ENCODE measurements at regions not wholly inside any gene's neighbourhood (a gene's known extent, or its start where the extent isn't known, plus 50 kb on each side); places are given as distances from the start of the nearest gene placed in this dataset.

DNA sequence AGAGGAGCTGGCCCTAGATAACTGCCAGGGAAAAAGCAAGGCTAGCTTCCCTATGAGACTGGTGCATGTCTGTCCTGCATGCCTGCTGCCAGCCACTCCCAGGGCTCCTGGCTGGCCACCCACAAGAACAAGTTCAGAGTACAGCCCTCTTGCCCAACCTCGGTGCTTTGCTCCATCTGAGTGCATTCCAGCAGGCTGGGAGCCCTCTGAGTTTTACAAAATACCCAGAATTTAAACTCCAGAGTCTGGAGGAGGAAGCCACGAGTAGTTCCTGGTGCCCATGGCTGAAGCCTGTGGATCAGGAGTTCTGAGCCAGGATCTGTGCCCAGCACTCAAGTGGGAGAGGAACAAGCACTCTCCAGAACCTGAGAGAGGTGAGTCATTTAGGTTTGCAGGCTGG is 111.6 kb downstream of the MAGEE2 start:
- intact Hi-C loops (cut with micrococcal nuclease) = no loop called here
- no peaks in the 10 kb centered on the region for H3K4me1 Mint-ChIP-seq
- Histone ChIP-seq H4K20me1 (ENCODE audit: control insufficient read depth, insufficient read depth, low read length, poor library complexity, severe bottlenecking) (no peaks in the 10 kb centered on the region), H3K4me2 (replicated peaks; ENCODE audit: low read depth, low read length, poor library complexity, severe bottlenecking) (no peak overlapping the region), H2AFZ (ENCODE audit: insufficient read depth, low read depth, low read length, poor library complexity, severe bottlenecking) (no peak overlapping the region), H3K9me3 (ENCODE audit: control extremely low read depth in 1 of 3, control insufficient read depth in 2 of 3, insufficient read depth in 1 of 3, low read length in 2 of 3) (no peaks in the 10 kb centered on the region), H3K27ac (ENCODE audit: low read length in 2 of 2) (no peak overlapping the region), H3K9ac (ENCODE audit: low read length) (no peak overlapping the region), H3K4me3 (ENCODE audit: control extremely low read depth in 1 of 5, extremely low read depth in 1 of 5, insufficient read depth in 1 of 5, low read depth in 2 of 5, low read length in 4 of 5) (no peak overlapping the region), H3K27me3 (replicated peaks in 1 of 4; ENCODE audit: control extremely low read depth in 1 of 4, control insufficient read depth in 3 of 4, insufficient read depth in 4 of 4, low read length in 3 of 4) (no peaks in the 10 kb centered on the region), H3K4me1 (ENCODE audit: control insufficient read depth in 2 of 2, insufficient read depth in 2 of 2, low read length in 2 of 2) (no peaks in the 10 kb centered on the region), H3K36me3 (replicated peaks in 1 of 2; ENCODE audit: control extremely low read depth in 1 of 2, control insufficient read depth in 1 of 2, extremely low read depth in 1 of 2, insufficient read depth in 2 of 2, low read length in 1 of 2) (no peaks in the 10 kb centered on the region), H3K79me2 (ENCODE audit: control insufficient read depth, insufficient read depth, low read length) (no peaks in the 10 kb centered on the region)
- H3K9me3 Mint-ChIP-seq (ENCODE audit: insufficient read depth) = no peaks in the 10 kb centered on the region
- ChIA-PET POLR2A (no interaction called here), CTCF (no interaction called here)
- WGBS (ENCODE audit: insufficient coverage) = 25% methylated on average over 1 of the region's 2 CpGs
- DNase-seq (no peak), ATAC-seq (ENCODE audit: low read depth) (no peak)
- H3K4me3 Mint-ChIP-seq = no peak overlapping the region
- no peaks in the 10 kb centered on the region for H3K27me3 Mint-ChIP-seq
- no peak for TF ChIP-seq EZH2 (IDR thresholded peaks at IDR 0.05; ENCODE audit: borderline replicate concordance, insufficient read depth, low read depth, low read length, poor library complexity, severe bottlenecking)
- TF ChIP-seq, protein P1, sequence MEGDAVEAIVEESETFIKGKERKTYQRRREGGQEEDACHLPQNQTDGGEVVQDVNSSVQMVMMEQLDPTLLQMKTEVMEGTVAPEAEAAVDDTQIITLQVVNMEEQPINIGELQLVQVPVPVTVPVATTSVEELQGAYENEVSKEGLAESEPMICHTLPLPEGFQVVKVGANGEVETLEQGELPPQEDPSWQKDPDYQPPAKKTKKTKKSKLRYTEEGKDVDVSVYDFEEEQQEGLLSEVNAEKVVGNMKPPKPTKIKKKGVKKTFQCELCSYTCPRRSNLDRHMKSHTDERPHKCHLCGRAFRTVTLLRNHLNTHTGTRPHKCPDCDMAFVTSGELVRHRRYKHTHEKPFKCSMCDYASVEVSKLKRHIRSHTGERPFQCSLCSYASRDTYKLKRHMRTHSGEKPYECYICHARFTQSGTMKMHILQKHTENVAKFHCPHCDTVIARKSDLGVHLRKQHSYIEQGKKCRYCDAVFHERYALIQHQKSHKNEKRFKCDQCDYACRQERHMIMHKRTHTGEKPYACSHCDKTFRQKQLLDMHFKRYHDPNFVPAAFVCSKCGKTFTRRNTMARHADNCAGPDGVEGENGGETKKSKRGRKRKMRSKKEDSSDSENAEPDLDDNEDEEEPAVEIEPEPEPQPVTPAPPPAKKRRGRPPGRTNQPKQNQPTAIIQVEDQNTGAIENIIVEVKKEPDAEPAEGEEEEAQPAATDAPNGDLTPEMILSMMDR (IDR thresholded peaks at IDR 0.05) = no peak
- H3K27ac Mint-ChIP-seq = no peak overlapping the region

DNA sequence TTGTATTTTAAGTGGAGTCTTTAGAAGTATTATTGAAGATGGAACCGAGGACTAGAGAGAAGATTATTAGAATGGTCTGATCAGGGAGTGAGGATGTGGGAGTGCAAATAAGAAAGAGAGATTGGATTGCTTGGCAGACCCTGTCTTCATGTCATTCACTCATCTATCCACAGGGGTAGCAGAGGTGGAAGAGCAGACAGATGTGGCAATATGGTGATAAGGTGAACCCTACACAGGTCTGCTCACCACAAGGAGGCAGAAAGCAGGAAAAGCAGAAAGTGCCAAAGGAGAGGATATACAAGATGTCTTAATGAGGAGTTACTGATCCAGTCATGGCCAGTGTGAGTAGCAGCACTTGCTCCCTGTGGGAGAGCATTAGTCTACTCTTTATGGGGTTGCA is 129.4 kb downstream of the MAGEE2 start:
- no peak overlapping the region for H3K4me3 ChIP-seq (ENCODE audit: control extremely low read depth in 1 of 5, extremely low read depth in 1 of 5, insufficient read depth in 1 of 5, low read depth in 2 of 5, low read length in 4 of 5)
- Mint-ChIP-seq H3K4me3 (no peak overlapping the region), H3K4me1 (no peaks in the 10 kb centered on the region), H3K27ac (no peak overlapping the region), H3K27me3 (no peaks in the 10 kb centered on the region), H3K9me3 (ENCODE audit: insufficient read depth) (peaks cover 3% of the 10 kb centered on the region)
- no peaks in the 10 kb centered on the region for H3K4me1 ChIP-seq (ENCODE audit: control insufficient read depth in 2 of 2, insufficient read depth in 2 of 2, low read length in 2 of 2)
- no peak for DNase-seq
- H3K79me2 ChIP-seq (ENCODE audit: control insufficient read depth, insufficient read depth, low read length) = no peaks in the 10 kb centered on the region
- TF ChIP-seq EZH2 (IDR thresholded peaks at IDR 0.05; ENCODE audit: borderline replicate concordance, insufficient read depth, low read depth, low read length, poor library complexity, severe bottlenecking) = no peak
- TF ChIP-seq, protein P1 (IDR thresholded peaks at IDR 0.05) = no peak
- H3K36me3 ChIP-seq (replicated peaks in 1 of 2; ENCODE audit: control extremely low read depth in 1 of 2, control insufficient read depth in 1 of 2, extremely low read depth in 1 of 2, insufficient read depth in 2 of 2, low read length in 1 of 2) = no peaks in the 10 kb centered on the region
- no peaks in the 10 kb centered on the region for H3K27me3 ChIP-seq (replicated peaks in 1 of 4; ENCODE audit: control extremely low read depth in 1 of 4, control insufficient read depth in 3 of 4, insufficient read depth in 4 of 4, low read length in 3 of 4)
- no CpG with 5 or more reads among the region's 1 CpG for WGBS (ENCODE audit: insufficient coverage)
- no peak for ATAC-seq (ENCODE audit: low read depth)
- no peak overlapping the region for H2AFZ ChIP-seq (ENCODE audit: insufficient read depth, low read depth, low read length, poor library complexity, severe bottlenecking)
- H3K4me2 ChIP-seq (replicated peaks; ENCODE audit: low read depth, low read length, poor library complexity, severe bottlenecking) = no peak overlapping the region
- ChIA-PET POLR2A (no interaction called here), CTCF (no interaction called here)
- H4K20me1 ChIP-seq (ENCODE audit: control insufficient read depth, insufficient read depth, low read length, poor library complexity, severe bottlenecking) = no peaks in the 10 kb centered on the region
- intact Hi-C loops (cut with micrococcal nuclease) = no loop called here
- no peak overlapping the region for H3K9ac ChIP-seq (ENCODE audit: low read length)
- peaks cover 0 to 7% (median 0%) of the 10 kb centered on the region in 3 donors for H3K9me3 ChIP-seq (ENCODE audit: control extremely low read depth in 1 of 3, control insufficient read depth in 2 of 3, insufficient read depth in 1 of 3, low read length in 2 of 3)
- H3K27ac ChIP-seq (ENCODE audit: low read length in 2 of 2) = no peak overlapping the region
